ENCODE measurements at regions not wholly inside any gene's neighbourhood (a gene's known extent, or its start where the extent isn't known, plus 50 kb on each side); places are given as distances from the start of the nearest gene placed in this dataset.

- TF ChIP-seq, protein P1, sequence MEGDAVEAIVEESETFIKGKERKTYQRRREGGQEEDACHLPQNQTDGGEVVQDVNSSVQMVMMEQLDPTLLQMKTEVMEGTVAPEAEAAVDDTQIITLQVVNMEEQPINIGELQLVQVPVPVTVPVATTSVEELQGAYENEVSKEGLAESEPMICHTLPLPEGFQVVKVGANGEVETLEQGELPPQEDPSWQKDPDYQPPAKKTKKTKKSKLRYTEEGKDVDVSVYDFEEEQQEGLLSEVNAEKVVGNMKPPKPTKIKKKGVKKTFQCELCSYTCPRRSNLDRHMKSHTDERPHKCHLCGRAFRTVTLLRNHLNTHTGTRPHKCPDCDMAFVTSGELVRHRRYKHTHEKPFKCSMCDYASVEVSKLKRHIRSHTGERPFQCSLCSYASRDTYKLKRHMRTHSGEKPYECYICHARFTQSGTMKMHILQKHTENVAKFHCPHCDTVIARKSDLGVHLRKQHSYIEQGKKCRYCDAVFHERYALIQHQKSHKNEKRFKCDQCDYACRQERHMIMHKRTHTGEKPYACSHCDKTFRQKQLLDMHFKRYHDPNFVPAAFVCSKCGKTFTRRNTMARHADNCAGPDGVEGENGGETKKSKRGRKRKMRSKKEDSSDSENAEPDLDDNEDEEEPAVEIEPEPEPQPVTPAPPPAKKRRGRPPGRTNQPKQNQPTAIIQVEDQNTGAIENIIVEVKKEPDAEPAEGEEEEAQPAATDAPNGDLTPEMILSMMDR (IDR thresholded peaks at IDR 0.05 in 8 of 11, conservative IDR thresholded peaks at IDR 0.05 in 3 of 11): no peak
- no peak for TF ChIP-seq POLR2A (IDR thresholded peaks at IDR 0.05)
- no peak for TF ChIP-seq POLR2AphosphoS5 (IDR thresholded peaks at IDR 0.05)
Observed at GRCh38 chr4:188346171-188346809, 207.0 kb downstream of the TRIML1 start.

Measured in spleen (tissue), 7 donors.